ENCODE measurements at regions not wholly inside any gene's neighbourhood (a gene's known extent, or its start where the extent isn't known, plus 50 kb on each side); places are given as distances from the start of the nearest gene placed in this dataset.
"Not testable (repeated sequence)": the region's sequence is repeated elsewhere in the genome, so short reads cannot be mapped to it uniquely, and the experiment has no call there.

GRCh38 chr22:44630826-44631225, 71.2 kb upstream of the PRR5 start:
- no peak for DNase-seq (ENCODE audit: low read depth, low spot score)

- DNase-seq (ENCODE audit: low read depth, low spot score): no peak
Measured at GRCh38 chr22:44628835-44629234, 73.2 kb upstream of the PRR5 start.

GRCh38 chr22:44628273-44628672, 73.7 kb upstream of the PRR5 start:
- no peak for DNase-seq (ENCODE audit: low read depth, low spot score)

DNA sequence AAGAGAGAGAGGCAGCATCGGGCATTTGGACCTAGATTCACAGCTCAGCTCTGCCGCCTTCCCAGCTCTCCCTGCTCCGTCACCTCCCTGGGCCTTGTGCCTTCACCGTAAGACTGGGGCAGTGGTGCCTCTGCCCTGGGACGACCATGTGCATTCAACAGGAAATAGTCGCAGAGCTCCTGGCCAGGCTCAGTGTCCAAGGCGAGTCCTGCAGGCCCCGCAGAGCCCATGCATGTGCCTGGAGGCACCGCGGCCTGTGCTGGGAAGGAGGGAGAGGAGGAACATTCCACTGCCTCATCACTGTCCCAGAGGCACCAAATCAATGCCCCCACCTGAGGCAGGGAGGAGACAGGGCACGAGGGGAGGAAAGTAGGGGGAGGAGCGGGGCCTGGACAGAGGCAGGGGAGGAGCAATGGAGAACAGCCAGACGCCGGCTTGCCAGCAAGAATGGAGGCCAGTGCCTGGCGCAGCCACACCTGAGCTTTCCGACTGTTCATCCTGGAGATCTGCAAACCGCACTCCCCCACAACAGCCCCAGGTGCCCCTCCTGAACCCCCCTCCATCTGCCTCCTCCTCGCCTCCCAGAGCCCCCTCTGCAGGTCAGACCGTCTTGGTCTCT, 74.4 kb upstream of the PRR5 start:
- no peak for DNase-seq (ENCODE audit: low read depth, low spot score)

- DNase-seq (ENCODE audit: low read depth, low spot score): no peak
Measured at GRCh38 chr22:44625981-44626687, 75.9 kb upstream of the PRR5 start.

- no peak for DNase-seq (ENCODE audit: low read depth, low spot score)
Measured at GRCh38 chr22:44625421-44625760, 76.6 kb upstream of the PRR5 start.

DNA sequence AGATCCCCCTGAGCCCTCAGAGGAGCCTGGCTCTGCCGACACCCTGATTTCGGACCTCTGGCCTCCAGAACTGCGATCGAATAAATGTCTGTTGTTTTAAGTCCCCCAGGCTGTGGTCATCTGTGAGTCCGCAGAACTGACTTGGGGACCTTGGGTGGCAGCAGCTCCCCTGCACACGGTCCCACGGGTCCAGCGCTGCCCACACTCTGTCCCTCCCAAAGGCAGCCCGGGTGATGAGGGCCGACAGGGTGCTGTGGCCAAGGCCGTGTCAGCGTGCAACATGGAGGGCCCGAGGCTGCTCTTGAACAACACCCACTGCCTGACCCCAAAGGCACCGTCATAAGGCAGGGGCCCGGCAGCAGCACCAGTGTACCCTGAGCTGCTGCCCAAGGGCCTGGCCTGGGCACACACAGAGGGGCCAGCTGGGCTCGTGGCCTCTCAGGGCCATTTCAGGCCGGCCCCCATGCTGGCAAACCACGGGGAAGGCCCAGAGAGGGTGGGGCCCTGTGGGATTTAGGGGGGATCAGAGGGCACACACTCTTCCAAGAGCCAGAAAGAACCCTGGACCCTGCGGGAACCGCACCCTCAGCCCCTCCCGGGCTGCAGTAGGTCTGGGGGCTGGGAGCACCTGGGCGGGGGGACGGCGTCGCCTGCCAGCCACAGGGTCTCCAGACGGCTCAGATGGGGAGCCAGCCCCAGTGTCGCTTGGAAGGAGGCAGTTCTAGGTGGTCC, 77.1 kb upstream of the PRR5 start:
- DNase-seq (ENCODE audit: low read depth, low spot score): no peak

DNA sequence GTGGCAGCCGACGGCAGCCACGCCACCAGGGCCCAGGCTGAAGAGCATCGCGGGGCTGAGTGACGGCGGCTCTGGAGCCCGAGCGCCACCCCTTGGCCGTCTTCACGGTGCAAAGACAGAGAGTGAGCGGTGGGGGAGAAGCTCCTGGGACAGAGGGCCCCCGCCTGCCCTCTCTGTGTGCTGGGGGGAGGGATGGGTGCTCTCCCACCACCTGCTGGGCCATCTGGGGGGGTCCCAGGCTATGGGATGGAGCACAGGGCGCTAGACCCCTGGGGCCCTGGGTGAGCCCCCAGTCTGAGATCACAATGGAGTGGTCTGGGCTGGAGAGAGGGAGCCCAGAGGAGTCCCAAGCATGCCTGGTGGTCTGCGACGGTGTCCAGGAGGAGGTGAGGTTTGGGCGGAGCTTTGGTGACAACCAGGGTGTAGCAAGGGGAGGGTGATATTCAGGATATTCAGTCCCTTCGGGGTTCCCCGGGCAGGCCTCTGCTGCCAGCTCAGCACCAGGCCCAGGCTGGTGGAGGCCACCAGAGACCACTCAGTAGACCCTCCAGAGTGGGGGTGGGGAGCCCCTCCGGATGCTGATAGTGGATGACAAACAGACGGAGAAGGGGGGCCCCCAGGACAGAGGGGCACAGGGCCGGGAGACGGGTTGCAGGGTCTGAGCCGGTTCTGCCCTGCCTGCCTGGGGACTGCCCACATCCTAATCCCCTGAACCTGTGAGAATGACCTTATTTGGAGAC, 78.1 kb upstream of the PRR5 start:
- no peak for DNase-seq (ENCODE audit: low read depth, low spot score)

DNA sequence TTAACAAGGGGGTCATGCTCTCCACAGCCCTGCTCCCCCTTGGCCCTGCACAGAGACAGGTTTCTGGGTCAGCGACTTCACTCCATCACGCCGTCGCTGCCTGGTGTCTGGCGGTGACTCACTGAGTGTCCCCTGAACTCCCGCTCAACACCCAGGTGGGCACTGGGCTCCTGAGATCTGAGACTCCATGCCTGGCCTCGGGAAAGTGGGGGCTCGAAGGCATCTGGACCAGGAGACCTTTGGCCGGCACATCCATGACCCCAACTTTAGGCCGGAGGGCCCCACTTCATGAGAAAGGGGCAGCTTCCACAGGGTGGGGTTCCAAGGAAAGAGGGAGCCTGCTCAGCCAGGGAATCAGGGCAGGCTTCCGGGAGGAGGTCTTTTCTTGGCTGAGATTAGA, 79.3 kb upstream of the PRR5 start:
- no peak for DNase-seq (ENCODE audit: low read depth, low spot score)

GRCh38 chr22:44622147-44622427, 79.9 kb upstream of the PRR5 start:
- DNase-seq (ENCODE audit: low read depth, low spot score): no peak

DNA sequence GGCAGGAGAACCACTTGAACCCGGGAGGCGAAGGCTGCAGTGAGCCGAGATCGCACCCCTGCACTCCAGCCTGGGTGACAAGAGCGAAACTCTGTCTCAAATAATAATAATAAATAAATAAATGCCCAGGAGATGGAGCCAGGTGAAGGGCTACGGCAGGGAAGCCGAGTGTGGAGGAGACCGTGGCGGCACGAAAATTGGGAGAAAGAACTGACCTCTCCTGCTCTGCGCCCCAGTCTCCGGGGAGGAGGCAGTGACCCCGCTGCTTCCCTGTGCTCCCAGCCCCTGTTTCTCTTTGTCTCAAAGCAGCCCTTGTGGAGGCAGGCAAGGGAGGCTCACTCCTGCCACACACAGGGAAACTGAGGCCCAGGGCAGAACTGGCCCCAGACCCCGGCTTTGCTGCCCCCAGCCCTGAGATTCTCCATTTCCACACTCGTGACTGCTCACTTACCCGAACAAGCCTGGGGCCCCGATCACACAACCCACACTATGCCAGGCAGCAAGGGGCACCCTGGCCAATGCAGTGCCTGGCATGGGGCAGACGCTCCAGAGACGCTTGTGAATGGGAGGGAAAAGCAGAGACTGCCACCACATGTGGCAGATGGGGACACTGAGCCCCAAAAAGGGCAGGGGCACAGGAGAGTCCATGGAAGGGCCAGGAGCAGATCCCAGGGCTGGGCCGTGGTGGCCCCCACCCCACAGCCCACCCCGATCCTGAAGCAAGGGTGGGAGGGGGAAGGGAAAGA, 80.4 kb upstream of the PRR5 start:
- no peak for DNase-seq (ENCODE audit: low read depth, low spot score)

DNA sequence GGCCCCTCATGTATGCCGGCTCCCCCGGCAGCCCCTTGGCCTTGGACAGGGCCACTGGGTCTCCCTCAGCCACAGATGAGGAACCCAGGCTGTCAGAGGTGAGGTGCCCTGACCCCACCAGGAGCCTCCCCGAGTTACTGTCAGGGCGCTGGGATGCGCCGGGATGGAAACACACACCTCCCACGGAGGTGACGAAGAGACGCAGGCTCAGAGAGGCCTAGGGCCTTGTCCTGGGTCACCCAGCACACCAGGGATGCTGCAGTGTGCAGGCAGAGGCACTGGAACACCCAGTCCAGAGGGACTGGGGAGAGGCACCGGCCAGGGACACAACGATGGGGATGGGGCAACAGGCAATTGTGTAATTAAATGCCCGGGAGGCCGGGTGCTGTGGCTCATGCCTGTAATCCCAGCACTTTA, 81.2 kb upstream of the PRR5 start:
- DNase-seq (ENCODE audit: low read depth, low spot score): no peak

GRCh38 chr22:44620129-44620840, 81.7 kb upstream of the PRR5 start:
- no peak for DNase-seq (ENCODE audit: low read depth, low spot score)

GRCh38 chr22:44619560-44620128, 82.4 kb upstream of the PRR5 start:
- DNase-seq (ENCODE audit: low read depth, low spot score): not testable (repeated sequence)

DNA sequence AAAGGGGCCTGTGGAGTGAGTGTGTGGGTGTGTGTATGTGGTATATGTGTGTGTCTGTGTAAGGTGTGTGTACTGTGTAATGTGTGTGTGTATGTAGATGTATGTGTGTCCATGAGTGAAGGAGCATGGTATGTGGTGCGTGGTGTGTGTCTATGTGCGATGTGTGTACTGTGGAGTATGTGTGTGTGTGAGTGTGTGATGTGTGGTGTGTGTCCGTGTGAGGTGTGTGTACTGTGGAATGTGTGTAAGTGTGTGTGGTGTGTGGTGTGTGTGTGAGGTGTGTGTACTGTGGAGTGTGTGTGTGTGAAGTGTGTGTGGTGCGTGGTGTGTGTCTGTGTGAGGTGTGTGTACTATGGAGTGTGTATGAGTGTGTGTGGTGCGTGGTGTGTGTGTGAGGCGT, 83.1 kb upstream of the PRR5 start:
- DNase-seq (ENCODE audit: low read depth, low spot score): not testable (repeated sequence)

GRCh38 chr22:44618400-44618799, 83.6 kb upstream of the PRR5 start:
- no peak for DNase-seq (ENCODE audit: low read depth, low spot score)

GRCh38 chr22:44617828-44618227, 84.2 kb upstream of the PRR5 start:
- DNase-seq (ENCODE audit: low read depth, low spot score): no peak

DNA sequence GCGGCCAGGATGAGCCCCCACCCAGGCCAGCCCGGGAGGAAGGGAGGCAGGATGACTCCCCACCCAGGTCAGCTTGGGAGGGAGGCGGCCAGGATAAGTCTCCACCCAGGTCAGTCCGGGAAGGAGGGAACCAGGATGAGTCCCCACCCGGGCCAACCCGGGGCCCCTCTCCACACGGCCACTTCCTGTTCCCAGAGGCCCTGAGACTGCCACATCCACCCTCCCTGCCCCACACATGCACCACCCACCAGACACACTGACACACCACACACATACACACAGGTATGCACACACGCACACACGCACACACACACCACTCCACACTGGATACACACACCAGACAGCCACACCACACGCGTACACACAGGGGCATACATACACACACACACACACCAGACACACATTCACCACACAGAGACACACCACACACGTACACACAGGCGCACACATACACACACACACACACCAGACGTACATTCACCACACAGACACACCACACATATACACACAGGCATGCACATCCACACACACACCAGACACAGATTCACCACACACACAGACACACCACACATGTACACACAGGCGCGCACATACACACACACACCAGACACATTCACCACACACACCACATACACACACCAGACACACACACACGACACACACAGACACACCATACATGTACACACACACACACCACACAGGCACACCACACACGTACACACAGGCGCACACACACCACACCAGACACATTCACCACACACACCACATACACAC, 84.9 kb upstream of the PRR5 start:
- no peak for DNase-seq (ENCODE audit: low read depth, low spot score)

GRCh38 chr22:44616461-44616860, 85.5 kb upstream of the PRR5 start:
- no peak for DNase-seq (ENCODE audit: low read depth, low spot score)

DNA sequence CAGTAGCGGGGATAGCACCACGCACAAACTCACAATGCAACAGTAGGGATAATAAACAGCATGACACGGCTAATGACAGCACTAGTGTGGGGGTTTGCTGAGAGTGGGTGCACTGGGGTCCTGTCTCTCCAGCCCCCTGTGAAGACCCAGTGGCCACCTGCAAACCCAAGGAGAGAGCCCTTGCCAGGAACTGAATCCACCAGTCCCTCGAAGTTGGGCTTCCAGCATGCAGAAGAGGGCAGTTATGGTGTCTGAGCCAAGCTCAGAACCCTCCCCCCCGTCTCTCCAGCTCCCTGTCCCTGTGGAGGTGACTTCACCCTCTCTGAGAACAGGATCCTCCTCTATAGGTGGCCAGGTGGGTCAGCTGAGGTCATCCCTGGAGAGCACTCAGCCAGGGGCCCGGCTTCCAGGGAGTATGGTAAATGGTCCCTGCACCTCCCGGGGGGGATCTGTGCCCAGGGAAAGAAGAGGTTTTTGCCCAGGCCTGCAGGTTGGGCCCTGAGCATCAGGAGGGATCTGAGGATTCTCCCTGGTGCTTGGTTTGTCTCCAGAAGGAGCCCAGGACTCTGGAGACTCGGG, 86.3 kb upstream of the PRR5 start:
- no peak for DNase-seq (ENCODE audit: low read depth, low spot score)
